Astrocyte (in vitro differentiated cells and primary cell): ENCODE measurements at regions not wholly inside any gene's neighbourhood (a gene's known extent, or its start where the extent isn't known, plus 50 kb on each side); places are given as distances from the start of the nearest gene placed in this dataset.
"Not testable (repeated sequence)": the region's sequence is repeated elsewhere in the genome, so short reads cannot be mapped to it uniquely, and the experiment has no call there.

Experiments used
- DNase-seq: peaks from one replicate; pipeline ENCODE4 v3.0.0-alpha.2; 2010; ENCODE audit warnings: low read depth
- FAIRE-seq: peaks from 2 replicates; lab custom pipeline; 2011; peaks lifted over from hg19 to GRCh38; lab: Jason Lieb, UNC
- H2AFZ ChIP-seq: 2 replicates; pipeline ENCODE4 v1.6.0; 2012; ENCODE audit warnings: low read depth, low read length, inconsistent platforms
- H3K27ac ChIP-seq: 2 replicates; pipeline ENCODE4 v1.5.1; 2011; ENCODE audit warnings: low read depth, low read length, inconsistent platforms
- H3K27me3 ChIP-seq: 2 replicates; pipeline ENCODE4 v1.6.0; 2011; ENCODE audit warnings: low read length, inconsistent platforms; ENCODE audit not compliant: insufficient read depth
- H3K36me3 ChIP-seq: 2 replicates; pipeline ENCODE4 v1.5.1; 2011; ENCODE audit warnings: low read length, inconsistent platforms; ENCODE audit not compliant: insufficient read depth
- H3K4me1 ChIP-seq: 2 replicates; pipeline ENCODE4 v1.5.1; 2011; ENCODE audit warnings: low read length, inconsistent platforms; ENCODE audit not compliant: insufficient read depth
- H3K4me2 ChIP-seq: 2 replicates; pipeline ENCODE4 v1.6.0; 2012; ENCODE audit warnings: low read length, inconsistent platforms
- H3K4me3 ChIP-seq: 2 replicates; pipeline ENCODE4 v1.5.1; 2011; ENCODE audit warnings: low read depth, mild to moderate bottlenecking, low read length, inconsistent platforms; ENCODE audit not compliant: insufficient read depth
- H3K79me2 ChIP-seq: 2 replicates; pipeline ENCODE4 v1.6.0; 2012; ENCODE audit warnings: mild to moderate bottlenecking, low read length, inconsistent platforms; ENCODE audit not compliant: insufficient read depth
- H3K9ac ChIP-seq: 2 replicates; pipeline ENCODE4 v1.6.0; 2012; ENCODE audit warnings: mild to moderate bottlenecking, low read length, inconsistent platforms
- H3K9me3 ChIP-seq: 2 replicates; pipeline ENCODE4 v1.5.1; 2012; ENCODE audit warnings: low read depth, mild to moderate bottlenecking, low read length, inconsistent platforms; ENCODE audit not compliant: insufficient read depth
- H4K20me1 ChIP-seq: 2 replicates; pipeline ENCODE4 v1.6.0; 2012; ENCODE audit warnings: low read length, inconsistent platforms; ENCODE audit not compliant: insufficient read depth
- H3K27ac Mint-ChIP-seq: one replicate; pipeline ENCODE4 v1.8.0; 2021; ENCODE audit warnings: mild to moderate bottlenecking, mixed read lengths; ENCODE audit not compliant: unreplicated experiment
- H3K27me3 Mint-ChIP-seq: one replicate; pipeline ENCODE4 v1.8.0; 2021; ENCODE audit warnings: low read depth, mixed read lengths; ENCODE audit not compliant: unreplicated experiment
- H3K36me3 Mint-ChIP-seq: one replicate; pipeline ENCODE4 v1.8.0; 2021; ENCODE audit warnings: low read depth, mixed read lengths; ENCODE audit not compliant: unreplicated experiment
- H3K4me1 Mint-ChIP-seq: one replicate; pipeline ENCODE4 v1.8.0; 2021; ENCODE audit warnings: low read depth, mixed read lengths; ENCODE audit not compliant: unreplicated experiment
- H3K4me3 Mint-ChIP-seq: one replicate; pipeline ENCODE4 v1.8.0; 2021; ENCODE audit warnings: mild to moderate bottlenecking, moderate library complexity, mixed read lengths; ENCODE audit not compliant: unreplicated experiment
- H3K9me3 Mint-ChIP-seq: one replicate; pipeline ENCODE4 v1.8.0; 2021; ENCODE audit warnings: mild to moderate bottlenecking, mixed read lengths; ENCODE audit not compliant: unreplicated experiment

DNA sequence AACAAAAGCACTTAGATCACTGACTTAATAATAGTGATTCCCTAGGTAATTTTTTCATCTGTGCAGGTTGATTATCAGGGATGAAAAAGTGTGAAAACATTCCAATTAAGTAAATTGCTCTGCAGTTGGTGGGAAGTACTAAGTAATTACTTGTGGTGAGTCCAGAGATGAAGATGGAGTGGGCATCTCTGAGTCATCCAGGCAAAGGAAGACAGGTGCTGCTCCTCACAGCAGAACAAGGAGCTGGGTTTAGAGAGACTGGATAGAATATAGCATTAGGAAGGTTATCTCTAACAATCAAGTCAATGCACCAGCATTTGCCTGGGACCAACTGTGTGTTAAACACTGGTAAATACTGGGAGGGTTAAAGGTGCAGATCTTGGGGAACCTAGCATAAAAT lies 174.0 kb upstream of the SPATA31A3 start:
- H3K4me1 ChIP-seq, H3K9me3 ChIP-seq, DNase-seq, H3K4me3 ChIP-seq, H3K27ac ChIP-seq, H3K4me1 Mint-ChIP-seq, H3K79me2 ChIP-seq, H3K4me2 ChIP-seq, H3K4me3 Mint-ChIP-seq, H3K36me3 ChIP-seq, H4K20me1 ChIP-seq, H3K27ac Mint-ChIP-seq, H3K27me3 ChIP-seq, H3K9ac ChIP-seq, H3K27me3 Mint-ChIP-seq, H3K36me3 Mint-ChIP-seq, FAIRE-seq, H3K9me3 Mint-ChIP-seq, H2AFZ ChIP-seq: not testable (repeated sequence)

DNA sequence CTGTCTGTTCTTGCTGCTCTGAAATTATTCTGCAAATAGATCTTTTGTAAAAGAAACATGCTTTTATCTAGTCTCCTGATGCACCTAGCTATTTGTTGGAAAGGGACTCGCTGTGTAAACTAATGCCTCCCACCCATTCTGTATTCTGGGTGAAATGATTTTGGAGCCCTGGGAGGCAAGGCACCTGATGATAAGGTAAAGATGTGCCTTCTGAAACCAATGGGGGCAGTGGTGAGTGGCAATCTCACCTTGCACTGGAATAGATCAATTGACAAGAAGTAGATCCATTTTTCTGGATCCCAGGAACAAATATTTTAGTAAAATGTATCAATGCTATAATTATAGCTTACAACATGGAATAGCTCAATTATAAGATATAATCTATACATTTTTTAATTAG lies 170.5 kb upstream of the SPATA31A3 start:
- not testable (repeated sequence) for H3K79me2 ChIP-seq, H3K27ac Mint-ChIP-seq, H3K4me1 Mint-ChIP-seq, H3K36me3 Mint-ChIP-seq, H3K27ac ChIP-seq, H3K4me1 ChIP-seq, H3K27me3 ChIP-seq, H2AFZ ChIP-seq, H3K9me3 ChIP-seq, H3K4me2 ChIP-seq, H4K20me1 ChIP-seq, H3K4me3 ChIP-seq, H3K9ac ChIP-seq, FAIRE-seq, H3K36me3 ChIP-seq, H3K9me3 Mint-ChIP-seq, H3K27me3 Mint-ChIP-seq, DNase-seq, H3K4me3 Mint-ChIP-seq

DNA sequence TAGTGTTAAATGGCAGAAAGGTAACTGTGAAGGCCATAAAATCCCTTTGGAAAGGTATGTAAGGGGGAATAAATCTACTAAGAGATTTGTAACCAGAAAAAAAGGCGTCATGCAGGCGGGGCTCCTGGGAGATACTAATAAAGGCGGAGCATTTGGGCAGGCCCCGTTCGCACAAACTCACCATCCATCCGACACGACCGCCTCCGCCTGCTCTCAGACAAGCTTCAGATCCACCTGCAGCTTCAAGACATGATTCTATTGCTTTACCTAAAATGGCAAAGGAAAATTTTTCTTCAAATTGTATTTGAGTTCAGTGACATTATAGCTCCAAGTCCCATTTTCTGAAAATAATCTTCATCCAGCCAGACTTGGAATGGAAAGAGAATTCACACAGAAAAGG lies 162.9 kb upstream of the SPATA31A3 start:
- H3K79me2 ChIP-seq, H3K27me3 Mint-ChIP-seq, DNase-seq, H3K9me3 ChIP-seq, H3K9ac ChIP-seq, H3K4me2 ChIP-seq, H3K27me3 ChIP-seq, H3K4me3 Mint-ChIP-seq, H3K36me3 Mint-ChIP-seq, H3K4me3 ChIP-seq, H3K36me3 ChIP-seq, H3K27ac Mint-ChIP-seq, H2AFZ ChIP-seq, H3K9me3 Mint-ChIP-seq, H4K20me1 ChIP-seq, H3K4me1 Mint-ChIP-seq, H3K4me1 ChIP-seq, H3K27ac ChIP-seq, FAIRE-seq: not testable (repeated sequence)

DNA sequence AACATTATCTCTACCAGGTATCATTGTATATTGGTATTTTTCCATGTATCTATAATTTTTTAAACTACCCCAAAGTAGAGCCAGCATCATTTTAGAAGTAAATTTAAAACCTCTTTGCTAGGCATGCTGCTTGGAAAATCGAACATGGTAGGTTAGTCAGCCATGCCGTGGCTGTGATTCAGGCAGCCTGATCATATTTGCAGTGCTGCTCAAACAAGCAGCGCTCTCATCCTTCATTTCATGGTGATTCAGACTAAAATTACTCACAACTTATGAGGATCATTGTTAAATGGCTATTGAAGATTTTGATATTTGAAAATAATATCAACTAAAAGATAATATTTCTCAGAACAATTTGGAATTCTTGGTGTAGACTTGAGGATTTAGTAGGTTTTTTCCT lies 161.2 kb upstream of the SPATA31A3 start:
- not testable (repeated sequence) for H2AFZ ChIP-seq, H3K4me3 Mint-ChIP-seq, H3K4me1 ChIP-seq, H3K4me2 ChIP-seq, H3K9ac ChIP-seq, H3K4me1 Mint-ChIP-seq, DNase-seq, H3K9me3 ChIP-seq, H3K4me3 ChIP-seq, H3K27ac Mint-ChIP-seq, H4K20me1 ChIP-seq, H3K36me3 Mint-ChIP-seq, H3K27me3 Mint-ChIP-seq, H3K27me3 ChIP-seq, H3K27ac ChIP-seq, H3K79me2 ChIP-seq, FAIRE-seq, H3K9me3 Mint-ChIP-seq, H3K36me3 ChIP-seq

DNA sequence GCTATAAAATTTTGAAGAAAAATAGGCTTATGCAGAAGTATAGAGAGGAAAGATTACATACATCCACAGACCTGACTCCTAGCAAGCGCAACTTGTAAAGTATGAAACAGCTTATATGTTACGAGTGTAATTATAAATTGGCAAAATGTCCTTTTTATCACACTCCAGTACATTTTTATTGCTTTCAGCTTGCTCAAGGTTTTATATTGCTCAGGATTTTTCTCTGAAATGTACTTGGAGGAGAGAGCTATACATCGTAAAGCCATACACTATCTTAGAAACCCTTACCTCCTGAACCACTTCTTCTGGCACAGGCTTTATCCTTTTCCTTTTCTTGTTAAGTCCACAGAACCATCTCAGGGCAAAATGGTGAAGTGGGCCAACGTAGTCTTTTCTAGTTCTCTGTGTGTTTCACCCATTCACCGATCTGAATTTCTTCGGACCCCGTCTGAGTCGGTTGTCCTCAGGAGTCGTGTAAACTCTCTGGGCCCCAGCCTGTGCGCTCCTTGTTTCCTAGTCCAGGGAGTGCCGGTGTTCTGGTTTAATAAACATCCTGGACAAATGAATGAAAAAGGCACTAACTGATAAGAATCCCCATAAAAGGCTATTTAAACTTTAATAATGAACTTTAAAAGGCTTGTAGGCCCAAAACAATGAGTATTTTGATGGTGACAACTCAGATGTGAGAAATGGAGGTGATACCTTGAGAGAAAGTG lies 150.2 kb upstream of the SPATA31A3 start:
- not testable (repeated sequence) for FAIRE-seq

DNA sequence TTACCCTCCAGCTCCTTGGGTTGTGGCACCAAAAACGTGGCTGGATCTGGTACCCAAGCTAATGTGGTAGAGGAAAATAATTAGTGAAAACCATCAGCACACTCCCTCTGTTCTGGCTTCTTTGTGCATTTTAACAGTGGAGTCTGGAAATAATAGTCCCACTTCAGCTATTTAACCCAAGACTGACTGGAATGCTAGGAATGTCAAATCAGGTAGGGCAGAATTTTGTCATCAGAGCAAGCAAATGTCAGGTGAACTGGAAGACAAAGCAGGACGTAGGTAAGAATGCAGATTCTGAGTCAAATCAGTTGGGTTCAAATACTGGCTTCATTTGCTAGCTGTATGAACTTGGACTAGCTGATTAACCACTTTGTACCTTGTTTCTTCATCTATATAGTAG lies 144.0 kb upstream of the SPATA31A3 start:
- H3K4me2 ChIP-seq, H3K36me3 Mint-ChIP-seq, H3K36me3 ChIP-seq, H3K9me3 ChIP-seq, H3K79me2 ChIP-seq, H3K4me1 ChIP-seq, H3K4me3 Mint-ChIP-seq, H3K9me3 Mint-ChIP-seq, FAIRE-seq, DNase-seq, H3K4me1 Mint-ChIP-seq, H3K27me3 ChIP-seq, H2AFZ ChIP-seq, H3K27ac ChIP-seq, H3K27me3 Mint-ChIP-seq, H3K9ac ChIP-seq, H4K20me1 ChIP-seq, H3K4me3 ChIP-seq, H3K27ac Mint-ChIP-seq: not testable (repeated sequence)

More for the DNA sequence above, 150.2 kb upstream of the SPATA31A3 start:
- not testable (repeated sequence) for H3K27ac ChIP-seq, H3K36me3 ChIP-seq, H3K27me3 ChIP-seq, H3K4me1 Mint-ChIP-seq, H3K9me3 Mint-ChIP-seq, H3K4me2 ChIP-seq, H3K4me3 ChIP-seq, H3K36me3 Mint-ChIP-seq, H4K20me1 ChIP-seq, DNase-seq, H3K9ac ChIP-seq, H3K4me1 ChIP-seq, H3K27me3 Mint-ChIP-seq, H3K27ac Mint-ChIP-seq, H3K4me3 Mint-ChIP-seq, H3K9me3 ChIP-seq, H3K79me2 ChIP-seq, H2AFZ ChIP-seq
